DND-41 (cell line): ENCODE measurements at regions not wholly inside any gene's neighbourhood (a gene's known extent, or its start where the extent isn't known, plus 50 kb on each side); places are given as distances from the start of the nearest gene placed in this dataset.

Experiments used
- ATAC-seq: fragments of 200-7000 bp; cut with Tn5 transposase; 3 replicates; pipeline ENCODE4 v1.9.1; 2021; ENCODE audit warnings: low read depth; ENCODE audit not compliant: insufficient read depth
- DNase-seq: peaks from one replicate; pipeline ENCODE4 v3.0.0-alpha.2; 2020
- H2AFZ ChIP-seq: 2 replicates; pipeline ENCODE4 v1.6.0; 2012; ENCODE audit warnings: low read depth, low read length
- H3K27ac ChIP-seq: 2 replicates; pipeline ENCODE4 v1.5.1; 2012; ENCODE audit warnings: low read length, inconsistent platforms
- H3K27me3 ChIP-seq: fragments of 200-600 bp; sonication (generic); 2 replicates; pipeline ENCODE4 v1.6.0; 2012; ENCODE audit warnings: low read length, mild to moderate bottlenecking, inconsistent platforms; ENCODE audit not compliant: insufficient read depth, poor library complexity
- H3K36me3 ChIP-seq: 2 replicates; pipeline ENCODE4 v1.5.1; 2012; ENCODE audit warnings: low read length, inconsistent platforms; ENCODE audit not compliant: insufficient read depth
- H3K4me1 ChIP-seq: 2 replicates; pipeline ENCODE4 v1.5.1; 2012; ENCODE audit warnings: mild to moderate bottlenecking, low read length; ENCODE audit not compliant: insufficient read depth
- H3K4me2 ChIP-seq: 2 replicates; pipeline ENCODE4 v1.6.0; 2012; ENCODE audit warnings: mild to moderate bottlenecking, moderate library complexity, low read length, inconsistent platforms; ENCODE audit not compliant: insufficient read depth
- H3K4me3 ChIP-seq, 2 experiments: fragments of 200-600 bp in 1 of 2; shearing (Covaris generic) in 1 of 2; 2 replicates each; pipeline ENCODE4 v1.5.1; 2012 to 2016; ENCODE audit warnings: inconsistent platforms in 2 of 2, low read length in 2 of 2, mild to moderate bottlenecking in 2 of 2, low read depth in 1 of 2, moderate library complexity in 1 of 2
- H3K79me2 ChIP-seq: 2 replicates; pipeline ENCODE4 v1.6.0; 2012; ENCODE audit warnings: low read length, inconsistent platforms; ENCODE audit not compliant: insufficient read depth
- H3K9ac ChIP-seq: 2 replicates; pipeline ENCODE4 v1.6.0; 2012; ENCODE audit warnings: low read depth, mild to moderate bottlenecking, inconsistent platforms, low read length, moderate library complexity
- H3K9me3 ChIP-seq: 2 replicates; pipeline ENCODE4 v1.5.1; 2012; ENCODE audit warnings: low read length, moderate library complexity, mild to moderate bottlenecking, inconsistent platforms; ENCODE audit not compliant: insufficient read depth, severe bottlenecking
- H4K20me1 ChIP-seq: 2 replicates; pipeline ENCODE4 v1.6.0; 2012; ENCODE audit warnings: low read length; ENCODE audit not compliant: insufficient read depth
- CTCF ChIP-seq: IDR thresholded peaks from 2 replicates; pipeline ENCODE4 v1.5.1; 2012; ENCODE audit warnings: borderline replicate concordance, low read length, moderate library complexity, mild to moderate bottlenecking; ENCODE audit not compliant: poor library complexity, severe bottlenecking; ENCODE audit errors: extremely low read depth
- EZH2 ChIP-seq: IDR thresholded peaks from 3 replicates; pipeline ENCODE4 v1.6.1; 2012; ENCODE audit warnings: borderline replicate concordance, low read depth, mild to moderate bottlenecking, moderate library complexity, low read length, inconsistent platforms; ENCODE audit not compliant: severe bottlenecking

DNA sequence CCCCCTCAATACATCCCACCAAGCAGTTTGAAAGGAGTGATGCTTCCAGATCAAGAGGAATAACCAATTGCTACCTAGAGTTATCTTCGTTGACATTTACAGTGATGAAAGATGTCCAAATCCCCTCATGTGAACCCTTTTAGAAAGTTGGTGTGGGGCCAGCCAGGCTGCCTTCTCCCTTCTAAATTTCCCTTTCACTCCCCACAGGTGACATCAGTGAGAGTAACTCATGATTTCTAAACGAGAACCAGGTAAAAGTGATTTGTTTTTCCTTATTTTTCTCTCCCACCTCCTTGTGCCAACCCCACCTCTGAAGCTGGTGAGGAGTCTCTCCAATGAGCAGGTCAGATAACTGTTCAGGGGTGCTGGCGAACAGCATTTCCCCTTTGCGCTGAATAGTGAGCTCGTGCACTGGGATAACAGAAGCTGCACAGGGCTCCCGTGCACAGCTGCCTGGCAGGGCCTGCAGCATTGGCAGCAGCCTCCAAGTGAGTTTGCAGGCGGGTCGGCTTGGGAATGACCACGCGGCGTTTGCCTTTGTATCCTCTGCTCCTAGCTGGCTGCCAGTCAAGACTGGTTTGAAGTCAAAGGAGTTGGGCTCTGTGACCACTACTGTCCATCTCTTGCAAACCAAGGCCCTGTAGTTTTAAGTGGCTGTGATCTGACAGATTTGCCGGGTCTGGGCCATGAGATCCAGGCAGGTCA is 70.2 kb upstream of the CORO2B start:
- Histone ChIP-seq H3K9me3 (no peaks in the 10 kb centered on the region), H3K4me1 (peaks cover 13% of the 10 kb centered on the region), H3K36me3 (no peaks in the 10 kb centered on the region), H3K27me3 (peaks cover 5% of the 10 kb centered on the region), H4K20me1 (no peaks in the 10 kb centered on the region), H3K9ac (no peak overlapping the region), H2AFZ (no peak overlapping the region), H3K27ac (no peak overlapping the region), H3K79me2 (no peaks in the 10 kb centered on the region), H3K4me2 (no peak overlapping the region), H3K4me3 (no peak overlapping the region)
- DNase-seq (no peak), ATAC-seq (no peak)
- TF ChIP-seq CTCF (no peak), EZH2 (no peak)

- Histone ChIP-seq H3K27me3 (peaks cover 5% of the 10 kb centered on the region), H3K27ac (no peak overlapping the region), H3K9me3 (no peaks in the 10 kb centered on the region), H3K4me3 (no peak overlapping the region), H3K79me2 (no peaks in the 10 kb centered on the region), H3K36me3 (no peaks in the 10 kb centered on the region), H2AFZ (no peak overlapping the region), H3K9ac (no peak overlapping the region), H3K4me2 (no peak overlapping the region), H3K4me1 (no peaks in the 10 kb centered on the region), H4K20me1 (no peaks in the 10 kb centered on the region)
- no peak for DNase-seq
- TF ChIP-seq CTCF (no peak), EZH2 (no peak)
- ATAC-seq = no peak
Observed at GRCh38 chr15:68510558-68510957, 68.2 kb upstream of the CORO2B start.

GRCh38 chr15:68511073-68511991 is 67.5 kb upstream of the CORO2B start:
- TF ChIP-seq CTCF (no peak), EZH2 (no peak)
- no peak overlapping the region for H3K27ac ChIP-seq
- no peak overlapping the region for H3K4me3 ChIP-seq
- H3K36me3 ChIP-seq = no peaks in the 10 kb centered on the region
- peaks cover 3% of the 10 kb centered on the region for H3K27me3 ChIP-seq
- H3K9me3 ChIP-seq = no peaks in the 10 kb centered on the region
- no peaks in the 10 kb centered on the region for H3K4me1 ChIP-seq
- no peak overlapping the region for H3K4me2 ChIP-seq
- H3K9ac ChIP-seq = no peak overlapping the region
- H4K20me1 ChIP-seq = no peaks in the 10 kb centered on the region
- ATAC-seq (no peak), DNase-seq (no peak)
- no peaks in the 10 kb centered on the region for H3K79me2 ChIP-seq
- H2AFZ ChIP-seq = no peak overlapping the region
